Tongue (tissue), 1 donor: ENCODE measurements at regions not wholly inside any gene's neighbourhood (a gene's known extent, or its start where the extent isn't known, plus 50 kb on each side); places are given as distances from the start of the nearest gene placed in this dataset.

ENCODE experiments used
- DNase-seq: peaks from one replicate; pipeline ENCODE4 v3.0.0-alpha.2; 2015

GRCh38 chr18:67636597-67637385, 120.3 kb upstream of the DSEL start:
- no peak for DNase-seq

- DNase-seq: no peak
Observed at GRCh38 chr18:67634631-67635338, 118.3 kb upstream of the DSEL start.

DNA sequence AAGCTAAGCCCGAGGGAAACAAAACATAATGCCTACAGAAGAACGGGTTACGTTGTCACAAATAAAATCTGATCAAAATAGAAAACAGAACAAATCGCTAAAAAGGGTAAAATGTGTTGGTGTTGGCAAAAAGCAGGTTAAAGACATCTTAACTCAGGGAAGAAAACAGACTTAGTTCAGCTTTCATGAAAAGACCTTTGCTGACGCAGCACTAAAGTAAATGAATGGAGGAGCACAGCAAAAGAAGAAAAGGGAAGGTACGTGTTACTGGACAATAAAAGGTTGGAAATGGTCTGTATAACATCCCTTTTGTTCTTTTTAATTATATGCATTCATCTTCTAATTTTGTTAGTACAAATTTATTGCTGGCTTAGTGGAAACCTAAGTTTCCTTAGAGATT, 117.4 kb upstream of the DSEL start:
- DNase-seq: no peak

- DNase-seq: no peak
Observed at GRCh38 chr18:67621906-67622305, 105.4 kb upstream of the DSEL start.

DNA sequence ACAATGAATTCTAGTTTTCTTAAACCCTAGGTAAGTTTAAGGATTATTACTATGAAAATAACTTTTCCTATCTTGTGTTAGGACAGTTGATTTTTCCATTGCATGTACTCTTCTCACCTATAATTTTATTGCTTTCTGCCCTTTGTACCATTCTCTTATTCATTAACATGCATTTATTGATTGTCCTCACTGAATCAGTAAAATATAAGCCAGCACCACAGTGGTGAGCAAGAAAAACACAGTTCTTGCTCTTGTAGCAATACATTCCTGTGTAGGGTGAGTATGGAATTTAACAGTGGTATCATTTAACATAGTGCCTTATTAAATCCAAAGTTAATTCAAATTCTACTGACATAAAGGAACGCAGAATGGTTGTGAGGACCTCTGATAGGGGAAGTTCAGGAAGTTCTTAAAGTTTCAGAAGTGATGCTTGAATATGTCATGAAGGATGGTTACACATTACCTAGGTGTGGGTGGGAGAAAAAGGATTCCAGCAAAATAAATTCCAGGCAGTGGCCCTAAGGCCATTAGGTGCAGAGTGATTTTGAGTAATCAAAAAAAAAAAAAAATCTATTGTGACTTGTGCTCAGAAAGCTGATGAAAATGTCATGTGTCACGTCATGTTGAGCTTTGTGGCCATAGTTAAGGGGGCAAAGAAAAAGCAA, 104.7 kb upstream of the DSEL start:
- no peak for DNase-seq

DNA sequence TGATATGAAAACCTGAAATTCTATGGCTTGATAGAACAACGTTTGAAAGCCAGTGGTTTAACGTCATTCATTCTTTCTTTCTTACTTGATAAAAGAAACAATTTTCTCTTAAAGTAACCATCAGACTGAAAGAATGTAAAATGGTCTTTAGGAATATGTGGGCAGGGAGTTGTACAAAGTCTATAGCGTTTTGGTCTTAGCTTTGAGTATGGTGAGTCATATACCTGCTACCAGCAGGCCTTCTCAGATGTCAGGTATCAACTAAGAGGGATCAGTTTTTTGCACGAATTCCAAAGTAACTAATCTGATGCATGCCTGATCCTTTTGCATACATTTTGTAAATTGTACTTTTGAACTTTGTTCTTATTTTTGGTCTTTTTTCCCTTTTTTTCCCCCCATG, 101.5 kb upstream of the DSEL start:
- no peak for DNase-seq

DNA sequence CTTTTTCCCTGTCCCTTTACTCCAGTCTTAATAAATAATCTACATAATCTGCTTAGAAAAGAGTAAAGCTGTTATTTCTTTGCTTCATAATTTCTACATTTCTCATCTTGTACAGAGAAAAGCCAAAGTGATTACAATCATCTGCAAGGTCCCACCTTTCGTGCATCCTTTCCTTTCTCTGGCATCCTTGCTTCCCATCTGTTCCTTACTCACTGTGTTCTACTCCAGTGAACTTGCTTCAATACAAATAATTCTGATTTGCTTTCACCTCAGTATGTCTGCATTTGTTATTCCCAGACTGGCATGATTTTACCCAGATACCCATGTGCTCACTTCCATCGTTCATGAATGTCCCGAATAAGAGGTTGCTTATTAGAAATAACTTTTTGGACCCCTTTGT, 99.4 kb upstream of the DSEL start:
- no peak for DNase-seq

- no peak for DNase-seq
Observed at GRCh38 chr18:67613731-67614130, 97.2 kb upstream of the DSEL start.

DNA sequence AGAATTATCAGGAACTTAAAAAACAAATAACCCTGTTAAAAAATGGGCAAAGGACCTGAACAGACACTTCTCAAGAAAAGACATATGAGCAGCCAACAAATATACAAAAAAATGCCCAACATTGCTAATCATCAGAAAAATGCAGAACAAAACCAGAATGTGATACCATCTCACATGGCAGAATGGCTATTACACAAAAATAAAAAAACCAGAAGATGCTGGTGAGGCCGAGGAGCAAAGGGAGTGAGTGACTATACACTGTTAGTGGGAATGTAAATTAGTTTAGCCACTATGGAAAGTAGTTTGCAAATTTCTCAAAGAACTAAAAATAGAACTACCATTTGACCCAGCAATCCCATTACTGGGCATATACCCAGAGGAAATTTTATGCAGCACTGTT, 95.8 kb upstream of the DSEL start:
- no peak for DNase-seq

DNA sequence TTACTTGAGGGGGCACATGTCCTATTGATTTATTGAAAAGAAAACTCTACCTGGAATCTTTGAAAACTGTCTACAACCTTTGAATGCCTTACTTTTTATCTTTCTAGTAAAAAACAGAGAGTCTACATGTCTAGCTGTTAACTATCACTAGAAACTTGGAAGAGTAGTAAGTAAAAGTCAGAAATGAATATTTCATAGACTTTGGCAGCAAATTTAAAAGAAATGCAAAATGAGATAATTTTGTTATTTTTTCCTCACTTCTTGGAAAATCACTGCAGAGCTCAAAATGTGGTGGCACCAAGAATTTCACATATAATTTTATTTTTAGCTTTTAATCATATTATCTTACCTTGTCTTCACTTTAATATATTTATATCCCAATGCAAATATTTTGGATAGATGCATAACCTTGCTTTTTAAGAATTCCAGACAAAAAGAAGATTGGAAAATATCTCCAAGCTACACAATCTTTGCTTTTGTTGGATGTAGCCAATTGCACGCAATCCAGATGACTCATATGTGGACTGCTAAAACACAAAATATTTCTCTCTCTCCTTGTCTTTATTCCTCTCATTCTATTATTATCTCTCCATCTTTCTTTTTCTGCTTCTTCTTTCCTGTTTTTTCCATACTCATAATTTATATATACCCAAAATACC, 92.2 kb upstream of the DSEL start:
- DNase-seq: no peak

- DNase-seq: no peak
Observed at GRCh38 chr18:67608191-67608590, 91.7 kb upstream of the DSEL start.

DNA sequence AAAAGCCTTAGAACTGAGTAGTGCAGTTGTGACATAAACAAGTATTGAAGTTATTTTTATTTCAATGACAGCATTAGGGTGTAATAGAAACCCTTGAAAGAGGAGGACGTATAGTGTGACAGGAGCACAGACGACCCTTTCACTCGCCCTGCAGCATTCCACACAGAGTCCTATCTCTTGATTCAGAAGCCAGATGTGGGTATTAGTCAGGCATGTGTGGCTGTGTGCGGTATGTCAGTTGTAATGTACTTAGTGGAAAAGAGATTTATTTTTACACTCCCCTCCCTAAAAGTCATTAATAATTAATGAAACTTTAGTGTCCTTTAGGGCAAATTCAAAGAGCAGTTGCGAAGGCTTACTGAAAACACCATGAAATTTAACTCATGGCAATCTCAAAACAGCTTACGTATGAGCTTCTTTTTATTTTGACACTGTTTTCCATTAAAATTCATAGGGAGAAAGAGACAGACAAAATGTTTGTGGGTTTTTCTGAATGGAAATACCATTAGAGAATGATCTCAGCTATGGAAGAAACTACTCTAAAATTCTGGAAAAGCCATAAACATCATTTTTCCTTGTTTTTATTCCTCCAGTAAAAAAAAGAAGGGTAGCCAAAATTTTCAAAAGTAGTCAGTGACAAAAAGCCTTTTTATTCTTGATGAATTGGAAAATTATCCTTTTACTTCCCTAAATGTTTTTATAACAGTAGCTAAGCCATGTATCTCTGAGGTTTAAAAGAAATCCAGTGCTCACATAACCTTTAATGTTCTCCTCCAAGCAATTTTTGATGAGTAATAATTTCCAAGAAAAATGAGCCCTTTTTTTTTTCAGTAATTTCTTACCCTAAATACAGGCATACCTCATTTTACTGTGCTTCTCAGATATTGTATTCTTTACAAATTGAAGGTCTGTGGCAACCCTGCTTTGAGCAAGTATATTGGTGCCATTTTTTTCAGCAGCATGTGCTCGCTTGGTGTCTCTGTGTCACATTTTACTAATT, 84.0 kb upstream of the DSEL start:
- peak; percentile 73 for DNase-seq

DNA sequence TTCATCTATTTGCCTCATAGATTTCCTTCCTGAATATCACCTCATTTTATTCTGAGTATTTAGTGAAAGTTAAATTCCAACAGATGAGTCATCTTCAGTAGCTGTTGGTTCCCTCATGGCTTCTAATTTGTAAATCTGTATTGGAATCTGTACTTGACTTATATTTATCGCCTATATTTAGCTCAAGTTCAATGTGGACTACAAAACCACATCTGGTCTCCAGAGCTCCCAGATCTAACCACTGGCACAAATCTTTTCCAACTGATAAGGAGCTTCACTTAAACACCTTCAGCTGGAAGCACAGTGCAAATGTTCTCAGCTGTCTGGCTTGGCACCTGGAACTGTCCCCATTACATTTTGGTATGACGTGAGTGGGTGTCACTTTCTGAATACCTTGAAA, 82.8 kb upstream of the DSEL start:
- peak; percentile 12 for DNase-seq

DNA sequence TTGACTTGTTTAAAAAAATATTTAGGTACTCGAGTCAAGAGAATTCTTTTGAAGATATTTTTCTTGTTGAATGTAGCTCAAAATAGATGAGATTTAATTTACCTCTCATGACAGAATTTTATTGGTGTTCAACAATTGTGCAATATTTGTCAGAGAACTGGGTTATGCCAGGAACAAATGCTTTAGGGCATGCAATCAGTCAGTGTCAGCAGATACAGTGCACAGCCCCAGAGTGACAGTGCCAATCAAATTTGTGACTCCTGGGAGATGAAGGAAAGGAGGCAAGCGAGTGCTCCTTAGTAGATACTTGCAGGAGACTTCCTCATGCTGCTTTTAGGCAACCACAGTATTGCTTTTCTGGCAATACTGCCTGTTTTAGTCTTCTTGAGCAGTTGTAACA, 81.2 kb upstream of the DSEL start:
- no peak for DNase-seq

- DNase-seq: no peak
Observed at GRCh38 chr18:67596003-67596402, 79.5 kb upstream of the DSEL start.

GRCh38 chr18:67590571-67591141, 74.1 kb upstream of the DSEL start:
- DNase-seq: no peak

DNA sequence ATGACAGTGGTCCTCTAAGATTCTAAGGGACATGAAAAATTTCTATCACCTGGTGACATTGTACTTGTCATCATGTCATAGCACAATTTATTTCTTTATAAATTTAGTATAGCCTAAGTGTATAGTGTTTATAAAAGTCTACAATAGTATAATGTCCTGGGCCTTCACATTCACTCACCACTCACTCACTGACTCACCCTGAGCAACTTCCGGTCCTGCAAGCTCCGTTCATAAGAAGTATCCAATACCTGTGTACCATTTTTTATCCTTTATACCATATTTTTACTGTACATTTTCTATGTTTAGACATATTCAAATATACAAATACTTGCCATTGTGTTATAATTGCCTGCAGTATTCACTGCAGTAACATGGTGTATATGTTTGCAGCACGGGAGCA, 72.8 kb upstream of the DSEL start:
- no peak for DNase-seq

GRCh38 chr18:67586101-67586500, 69.6 kb upstream of the DSEL start:
- no peak for DNase-seq

- DNase-seq: no peak
Observed at GRCh38 chr18:67583621-67584020, 67.1 kb upstream of the DSEL start.

DNA sequence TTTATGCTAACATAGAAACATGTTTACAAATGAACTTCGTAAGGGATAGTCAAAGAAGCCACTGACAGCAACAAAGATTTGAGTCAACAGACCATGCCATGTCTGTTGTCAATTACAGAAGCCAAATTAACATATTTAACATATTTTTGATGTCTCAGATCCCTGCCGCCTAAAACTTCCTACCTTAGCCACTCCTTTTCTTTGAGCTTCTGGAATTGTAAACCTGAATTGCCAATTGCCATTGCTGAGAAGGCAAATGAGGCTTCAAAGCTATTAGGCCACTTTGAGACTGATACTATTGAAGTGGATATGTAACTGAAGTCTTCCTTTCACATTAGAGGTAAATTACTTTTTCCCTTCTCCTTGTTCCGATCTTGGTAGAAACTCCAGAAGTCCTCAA, 66.0 kb upstream of the DSEL start:
- DNase-seq: no peak

- DNase-seq: no peak
Observed at GRCh38 chr18:67581178-67581577, 64.7 kb upstream of the DSEL start.
